ENCODE measurements at regions not wholly inside any gene's neighbourhood (a gene's known extent, or its start where the extent isn't known, plus 50 kb on each side); places are given as distances from the start of the nearest gene placed in this dataset.

DNA sequence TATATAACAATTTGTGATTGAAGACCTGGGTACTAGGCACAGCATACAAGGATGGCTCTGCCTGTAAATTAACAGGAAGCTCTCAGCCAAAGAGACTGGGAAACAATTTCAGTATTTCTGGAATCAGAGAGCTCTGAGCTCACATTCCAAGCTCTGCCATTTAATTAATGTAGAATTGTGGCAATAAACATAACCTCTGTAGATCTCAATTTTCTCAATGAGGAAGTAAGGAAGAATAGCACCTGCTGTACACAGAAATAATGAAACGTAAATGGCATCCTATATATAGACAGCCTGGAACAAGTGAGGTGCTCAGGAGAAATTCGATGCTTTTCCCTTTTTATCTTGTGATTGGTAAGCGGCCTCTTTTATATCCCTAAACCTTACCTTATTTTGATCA lies 538.5 kb upstream of the JAG1 start:
- no peak overlapping the region for H3K4me3 Mint-ChIP-seq
- no peaks in the 10 kb centered on the region for H3K36me3 Mint-ChIP-seq (ENCODE audit: low read depth)
- DNase-seq, result no peak
- intact Hi-C loops (cut with micrococcal nuclease), result no loop called here
- H3K27ac Mint-ChIP-seq, result no peak overlapping the region
- H3K27me3 Mint-ChIP-seq, result no peaks in the 10 kb centered on the region
- no peaks in the 10 kb centered on the region for H3K9me3 Mint-ChIP-seq
- no peaks in the 10 kb centered on the region for H3K4me1 Mint-ChIP-seq

DNA sequence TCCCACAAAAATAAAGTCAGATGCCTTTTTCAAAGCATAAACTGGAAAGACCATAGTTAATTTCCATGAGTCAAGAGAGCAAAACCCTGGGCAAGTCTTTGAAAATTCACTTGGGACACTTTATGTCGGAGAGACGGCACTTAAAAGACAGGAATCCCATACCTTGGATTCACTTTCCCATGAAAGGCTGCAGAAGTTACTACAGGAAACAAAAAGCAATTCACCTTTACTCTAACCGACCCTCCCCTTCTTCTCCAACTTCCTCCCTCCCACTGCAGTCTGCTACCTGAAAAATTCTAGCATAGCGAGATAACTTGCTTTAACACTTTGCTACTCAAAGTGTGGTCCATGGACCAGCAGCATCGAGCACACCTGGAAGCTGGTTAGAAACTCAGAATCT lies 539.1 kb upstream of the JAG1 start:
- Mint-ChIP-seq H3K9me3 (no peaks in the 10 kb centered on the region), H3K4me1 (no peaks in the 10 kb centered on the region)

DNA sequence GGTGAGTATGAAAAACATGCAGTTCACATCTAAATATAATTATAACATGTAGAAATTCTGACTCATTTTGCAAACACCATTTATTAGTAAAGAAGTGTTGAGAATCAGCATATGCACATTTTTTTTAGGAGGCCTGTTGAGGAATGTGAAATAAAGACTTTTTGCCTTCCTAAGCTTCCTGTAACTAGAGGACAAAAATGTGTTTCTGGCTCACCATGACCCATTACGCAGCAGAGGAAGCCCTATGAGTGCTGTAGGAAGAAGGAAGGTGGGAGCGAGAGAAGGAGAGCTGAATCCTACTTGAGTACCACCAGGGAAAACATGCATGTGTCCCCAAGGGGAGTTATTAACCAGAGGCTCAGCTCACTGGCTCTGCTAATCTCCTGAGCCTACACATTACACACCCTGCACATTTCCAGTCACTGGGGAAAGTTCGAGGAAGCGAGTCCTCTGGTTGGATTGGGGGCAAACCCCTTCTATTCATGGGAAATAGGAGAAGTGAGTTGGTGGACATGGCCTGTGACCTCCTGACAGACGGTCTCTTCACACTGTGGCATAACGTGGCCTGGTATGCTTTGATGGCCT lies 540.5 kb upstream of the JAG1 start:
- Mint-ChIP-seq H3K27ac (no peak overlapping the region), H3K4me1 (no peaks in the 10 kb centered on the region), H3K9me3 (no peaks in the 10 kb centered on the region), H3K4me3 (no peak overlapping the region), H3K36me3 (ENCODE audit: low read depth) (no peaks in the 10 kb centered on the region), H3K27me3 (no peaks in the 10 kb centered on the region)
- DNase-seq, result no peak
- intact Hi-C loops (cut with micrococcal nuclease), result no loop called here

More for the DNA sequence above, 539.1 kb upstream of the JAG1 start:
- H3K4me3 Mint-ChIP-seq, result no peak overlapping the region
- H3K27ac Mint-ChIP-seq, result no peak overlapping the region
- no peaks in the 10 kb centered on the region for H3K36me3 Mint-ChIP-seq (ENCODE audit: low read depth)
- intact Hi-C loops (cut with micrococcal nuclease), result no loop called here
- no peaks in the 10 kb centered on the region for H3K27me3 Mint-ChIP-seq
- DNase-seq, result no peak

DNA sequence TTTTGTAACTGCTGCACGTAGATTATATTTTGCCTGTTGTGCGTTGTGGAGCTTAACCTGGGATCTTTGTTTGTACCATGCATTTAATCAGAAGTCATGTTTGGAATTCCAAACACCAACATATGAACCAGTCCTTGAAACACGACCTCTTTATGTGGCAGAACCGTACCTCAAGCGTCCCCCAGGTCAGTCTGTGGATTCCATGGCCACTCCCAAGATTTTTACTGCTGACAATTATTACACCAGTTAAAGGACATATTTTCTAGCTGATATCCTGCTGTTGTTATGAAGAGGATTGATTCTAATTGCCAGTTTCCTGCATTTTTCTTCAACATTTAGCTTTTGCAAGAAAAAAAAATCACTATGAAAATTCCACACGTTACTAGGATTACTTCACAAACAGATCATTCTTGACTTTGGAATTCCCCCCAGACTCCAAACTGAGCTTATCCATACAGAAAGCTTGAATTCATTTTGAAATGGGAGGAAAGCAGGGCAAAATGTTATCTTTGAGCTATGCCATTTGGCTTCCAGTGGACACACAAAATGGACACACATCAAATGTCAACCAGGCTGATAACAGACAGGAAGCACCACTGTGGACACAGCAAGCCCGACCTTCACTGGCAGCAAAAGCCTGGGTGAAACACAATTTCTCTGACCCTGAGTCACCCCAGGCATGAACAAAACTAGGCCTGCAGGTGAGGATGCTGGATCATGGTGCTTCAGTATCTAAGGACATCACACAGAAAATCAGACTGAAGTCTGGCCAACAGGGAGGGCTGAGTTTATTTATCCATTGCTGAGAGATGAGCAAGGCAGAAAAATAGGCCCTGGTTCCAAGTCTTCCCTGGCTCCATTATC lies 542.9 kb upstream of the JAG1 start:
- Mint-ChIP-seq H3K9me3 (no peaks in the 10 kb centered on the region), H3K4me3 (no peak overlapping the region), H3K27ac (no peak overlapping the region), H3K36me3 (ENCODE audit: low read depth) (no peaks in the 10 kb centered on the region), H3K27me3 (no peaks in the 10 kb centered on the region), H3K4me1 (no peaks in the 10 kb centered on the region)
- DNase-seq, result peak; percentile 16
- intact Hi-C loops (cut with micrococcal nuclease), result no loop called here

DNA sequence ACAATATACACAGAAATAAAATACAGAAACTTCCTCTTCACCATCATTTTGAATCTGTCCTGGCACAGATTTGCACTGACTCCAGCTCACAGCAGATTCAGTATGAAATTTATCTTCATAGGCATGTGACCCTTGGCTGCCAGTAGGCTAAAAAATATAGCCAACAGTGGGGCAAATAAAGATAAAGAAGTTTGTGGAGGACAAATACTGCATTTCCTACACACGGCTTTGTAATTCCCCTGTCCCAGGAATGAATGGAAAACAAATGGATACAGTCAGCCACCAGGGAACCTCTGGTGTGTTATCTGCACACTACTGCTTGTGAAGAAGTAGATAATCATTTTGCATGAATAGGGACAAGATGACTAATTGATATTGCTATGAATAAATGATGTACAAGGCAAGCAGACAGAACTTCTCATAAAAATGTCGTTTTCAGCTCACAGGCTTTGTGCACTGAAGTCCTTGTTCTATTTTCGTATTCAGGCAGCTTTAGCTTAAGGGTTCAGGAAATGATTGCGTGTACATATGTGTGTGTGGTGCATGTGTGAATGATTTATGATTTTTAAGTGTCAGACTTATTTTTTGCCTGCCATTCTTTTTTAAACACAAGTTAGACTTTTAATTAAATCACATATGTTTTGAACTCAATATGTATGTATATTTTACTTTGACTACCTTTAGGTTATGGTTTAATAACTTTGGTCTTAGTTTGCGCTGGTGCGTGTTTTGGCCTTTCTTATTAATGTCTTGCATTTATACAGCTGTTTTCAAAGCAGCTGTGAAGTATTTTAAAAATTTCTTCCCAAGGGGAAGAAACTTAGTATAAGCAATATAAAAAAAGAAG lies 543.8 kb upstream of the JAG1 start:
- Mint-ChIP-seq H3K4me1 (no peaks in the 10 kb centered on the region), H3K27me3 (no peaks in the 10 kb centered on the region), H3K4me3 (no peak overlapping the region), H3K9me3 (no peaks in the 10 kb centered on the region), H3K36me3 (ENCODE audit: low read depth) (no peaks in the 10 kb centered on the region), H3K27ac (no peak overlapping the region)
- no peak for DNase-seq
- intact Hi-C loops (cut with micrococcal nuclease), result no loop called here

DNA sequence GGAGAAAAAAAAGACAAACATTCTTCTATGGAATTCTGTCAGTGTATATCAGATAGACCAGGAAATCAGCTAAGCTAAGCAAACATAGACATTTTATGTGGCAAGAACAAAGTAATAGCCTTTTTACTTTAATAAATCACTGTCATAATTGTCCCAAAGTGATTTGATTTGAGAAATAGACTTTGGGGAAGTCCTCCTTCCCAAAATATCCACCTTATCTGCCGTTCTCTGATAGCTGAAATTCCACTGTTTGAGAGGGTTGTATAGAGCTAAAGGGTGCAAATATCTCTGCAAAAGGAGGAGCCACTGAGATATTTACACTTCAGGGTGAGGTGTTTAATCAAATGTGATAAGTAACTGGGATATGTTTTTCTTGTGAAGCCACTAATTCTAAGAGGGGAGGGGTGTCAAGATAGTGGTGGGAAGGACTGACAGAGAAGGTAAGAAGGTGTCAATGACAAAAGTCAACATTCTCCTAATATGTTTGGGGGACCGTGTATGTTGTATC lies 544.4 kb upstream of the JAG1 start:
- intact Hi-C loops (cut with micrococcal nuclease), result no loop called here
- Mint-ChIP-seq H3K27me3 (no peaks in the 10 kb centered on the region), H3K9me3 (no peaks in the 10 kb centered on the region), H3K27ac (no peak overlapping the region), H3K36me3 (ENCODE audit: low read depth) (no peaks in the 10 kb centered on the region), H3K4me1 (no peaks in the 10 kb centered on the region), H3K4me3 (no peak overlapping the region)
- no peak for DNase-seq

DNA sequence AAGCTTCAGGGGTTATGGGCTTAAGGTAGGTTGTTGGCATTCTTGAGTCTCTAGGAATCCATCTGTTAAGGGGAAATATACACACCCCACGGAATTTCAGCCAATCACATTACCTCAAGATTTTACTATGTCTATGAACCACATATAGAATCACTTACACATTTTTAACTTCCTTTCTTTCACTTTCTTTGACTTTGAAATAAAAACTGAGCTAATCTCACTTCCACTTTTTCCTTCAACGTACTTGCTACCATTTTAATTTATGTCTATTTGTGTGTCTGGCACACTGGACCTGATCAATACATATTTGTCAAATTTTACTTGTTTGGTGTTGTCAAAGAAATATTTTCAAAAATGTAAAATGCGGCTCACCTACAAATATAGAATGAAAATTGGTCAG lies 545.4 kb upstream of the JAG1 start:
- no peak overlapping the region for H3K4me3 Mint-ChIP-seq

DNA sequence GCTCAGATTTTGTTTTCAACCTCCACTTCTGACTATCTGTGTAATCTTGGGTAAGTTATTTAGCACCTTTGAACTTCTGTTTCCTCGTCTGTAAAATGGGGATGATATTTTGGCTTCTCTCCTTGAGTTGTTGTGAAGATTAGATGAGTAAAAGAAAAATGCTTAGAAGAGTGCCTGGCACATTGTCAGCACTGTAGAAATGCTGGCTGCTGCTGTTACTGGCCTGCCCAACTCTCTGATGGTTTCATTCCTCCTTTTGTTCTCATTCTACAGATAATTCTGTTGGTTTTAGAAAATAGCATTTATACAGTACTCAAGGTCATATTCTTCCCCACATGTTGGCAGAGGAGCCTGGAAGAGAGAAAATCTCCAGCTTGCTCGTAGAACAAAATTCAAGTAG lies 547.2 kb upstream of the JAG1 start:
- H3K9me3 Mint-ChIP-seq, result no peaks in the 10 kb centered on the region
- no peaks in the 10 kb centered on the region for H3K36me3 Mint-ChIP-seq (ENCODE audit: low read depth)
- intact Hi-C loops (cut with micrococcal nuclease), result no loop called here
- H3K4me1 Mint-ChIP-seq, result no peaks in the 10 kb centered on the region
- no peak for DNase-seq
- H3K4me3 Mint-ChIP-seq, result no peak overlapping the region
- no peak overlapping the region for H3K27ac Mint-ChIP-seq
- H3K27me3 Mint-ChIP-seq, result no peaks in the 10 kb centered on the region

More for the DNA sequence above, 545.4 kb upstream of the JAG1 start:
- Mint-ChIP-seq H3K9me3 (no peaks in the 10 kb centered on the region), H3K27me3 (no peaks in the 10 kb centered on the region), H3K4me1 (no peaks in the 10 kb centered on the region), H3K36me3 (ENCODE audit: low read depth) (no peaks in the 10 kb centered on the region), H3K27ac (no peak overlapping the region)
- intact Hi-C loops (cut with micrococcal nuclease), result no loop called here
- no peak for DNase-seq

DNA sequence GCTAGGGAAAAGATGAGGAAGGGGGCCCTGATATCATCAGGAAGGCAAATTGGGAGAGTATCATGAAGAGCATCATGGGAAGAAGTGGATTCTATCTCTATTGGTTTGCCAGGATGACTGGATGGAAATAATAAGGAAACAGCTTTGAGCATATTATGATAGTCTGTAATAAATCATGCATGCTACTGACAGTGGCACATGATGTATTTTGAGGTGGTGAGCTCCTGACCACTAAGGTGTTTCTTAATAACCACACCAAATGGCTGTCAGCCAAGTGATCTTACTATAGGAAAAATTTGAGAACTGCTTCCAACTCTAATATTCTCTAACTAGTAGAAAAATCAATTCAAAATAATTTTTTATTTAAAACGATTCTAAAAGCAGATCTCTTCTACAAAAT lies 548.4 kb upstream of the JAG1 start:
- Mint-ChIP-seq H3K4me1 (no peaks in the 10 kb centered on the region), H3K9me3 (no peaks in the 10 kb centered on the region), H3K27ac (no peak overlapping the region), H3K27me3 (no peaks in the 10 kb centered on the region), H3K4me3 (no peak overlapping the region), H3K36me3 (ENCODE audit: low read depth) (no peaks in the 10 kb centered on the region)
- intact Hi-C loops (cut with micrococcal nuclease), result no loop called here
- DNase-seq, result no peak

DNA sequence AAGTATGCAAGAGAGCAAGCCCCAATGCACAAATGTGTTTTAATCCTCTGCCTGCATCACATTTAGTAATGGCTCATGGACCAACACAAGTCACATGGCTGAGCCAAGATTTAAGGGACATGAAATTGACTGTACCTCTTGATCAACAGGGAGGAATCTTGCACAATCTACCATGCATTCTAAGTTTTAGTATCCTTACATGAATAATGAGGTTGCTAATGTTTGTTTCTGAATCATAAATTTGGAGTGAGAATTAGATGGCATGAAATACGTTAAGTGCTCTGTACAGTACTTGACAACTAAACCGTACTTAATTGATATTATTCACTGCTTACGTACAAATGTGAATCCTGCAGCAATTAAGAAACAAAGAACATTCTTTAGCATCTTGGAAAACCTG lies 553.8 kb upstream of the JAG1 start:
- Mint-ChIP-seq H3K4me3 (no peak overlapping the region), H3K27me3 (no peaks in the 10 kb centered on the region), H3K9me3 (no peaks in the 10 kb centered on the region), H3K27ac (no peak overlapping the region), H3K4me1 (no peaks in the 10 kb centered on the region), H3K36me3 (ENCODE audit: low read depth) (no peaks in the 10 kb centered on the region)
- intact Hi-C loops (cut with micrococcal nuclease), result no loop called here
- DNase-seq, result no peak

DNA sequence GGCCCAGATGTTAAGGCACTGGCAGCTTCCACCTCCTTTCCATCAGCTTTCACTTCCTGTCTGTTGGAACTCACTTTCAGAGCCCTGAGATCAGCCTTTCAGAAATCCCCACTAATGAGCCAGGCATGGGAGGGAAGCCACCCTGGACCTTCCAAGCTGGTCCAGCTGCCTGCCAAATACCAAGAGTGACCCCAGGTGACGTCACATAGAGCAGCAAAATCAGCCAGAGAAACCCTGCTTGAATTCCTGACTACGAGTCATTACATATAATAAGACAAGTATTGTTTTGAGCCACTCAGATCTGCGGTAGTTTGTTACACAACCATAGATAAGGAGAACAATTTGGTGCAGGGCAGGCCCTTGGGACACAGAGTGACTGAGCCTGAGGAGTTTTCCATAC lies 556.0 kb upstream of the JAG1 start:
- H3K4me3 Mint-ChIP-seq, result no peak overlapping the region
- H3K27me3 Mint-ChIP-seq, result no peaks in the 10 kb centered on the region
- no peaks in the 10 kb centered on the region for H3K4me1 Mint-ChIP-seq
- H3K9me3 Mint-ChIP-seq, result no peaks in the 10 kb centered on the region
- intact Hi-C loops (cut with micrococcal nuclease), result no loop called here
- no peaks in the 10 kb centered on the region for H3K36me3 Mint-ChIP-seq (ENCODE audit: low read depth)
- no peak overlapping the region for H3K27ac Mint-ChIP-seq
- DNase-seq, result no peak

DNA sequence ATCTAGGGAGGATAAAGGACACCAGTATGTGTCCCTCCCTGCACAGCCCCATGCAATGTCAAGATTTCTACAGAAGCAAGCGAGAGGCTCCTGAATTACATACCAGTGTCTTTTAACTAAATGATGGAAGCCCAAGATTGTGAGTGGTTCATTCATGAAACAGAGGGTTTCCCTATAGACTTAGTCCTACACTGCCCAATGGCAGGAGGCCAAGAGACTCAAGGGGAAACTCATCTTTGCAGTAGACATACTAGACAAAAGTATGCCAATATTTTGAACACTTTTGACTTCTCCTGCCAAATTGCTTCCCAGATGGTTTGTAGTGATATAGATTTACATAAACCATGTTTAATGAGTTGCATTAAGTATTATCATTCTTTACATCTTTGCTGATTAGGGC lies 557.2 kb upstream of the JAG1 start:
- H3K4me1 Mint-ChIP-seq, result no peaks in the 10 kb centered on the region
- H3K9me3 Mint-ChIP-seq, result no peaks in the 10 kb centered on the region
- no peak overlapping the region for H3K4me3 Mint-ChIP-seq
- H3K27ac Mint-ChIP-seq, result no peak overlapping the region
- no peaks in the 10 kb centered on the region for H3K27me3 Mint-ChIP-seq
- intact Hi-C loops (cut with micrococcal nuclease), result no loop called here
- H3K36me3 Mint-ChIP-seq (ENCODE audit: low read depth), result no peaks in the 10 kb centered on the region
- no peak for DNase-seq

DNA sequence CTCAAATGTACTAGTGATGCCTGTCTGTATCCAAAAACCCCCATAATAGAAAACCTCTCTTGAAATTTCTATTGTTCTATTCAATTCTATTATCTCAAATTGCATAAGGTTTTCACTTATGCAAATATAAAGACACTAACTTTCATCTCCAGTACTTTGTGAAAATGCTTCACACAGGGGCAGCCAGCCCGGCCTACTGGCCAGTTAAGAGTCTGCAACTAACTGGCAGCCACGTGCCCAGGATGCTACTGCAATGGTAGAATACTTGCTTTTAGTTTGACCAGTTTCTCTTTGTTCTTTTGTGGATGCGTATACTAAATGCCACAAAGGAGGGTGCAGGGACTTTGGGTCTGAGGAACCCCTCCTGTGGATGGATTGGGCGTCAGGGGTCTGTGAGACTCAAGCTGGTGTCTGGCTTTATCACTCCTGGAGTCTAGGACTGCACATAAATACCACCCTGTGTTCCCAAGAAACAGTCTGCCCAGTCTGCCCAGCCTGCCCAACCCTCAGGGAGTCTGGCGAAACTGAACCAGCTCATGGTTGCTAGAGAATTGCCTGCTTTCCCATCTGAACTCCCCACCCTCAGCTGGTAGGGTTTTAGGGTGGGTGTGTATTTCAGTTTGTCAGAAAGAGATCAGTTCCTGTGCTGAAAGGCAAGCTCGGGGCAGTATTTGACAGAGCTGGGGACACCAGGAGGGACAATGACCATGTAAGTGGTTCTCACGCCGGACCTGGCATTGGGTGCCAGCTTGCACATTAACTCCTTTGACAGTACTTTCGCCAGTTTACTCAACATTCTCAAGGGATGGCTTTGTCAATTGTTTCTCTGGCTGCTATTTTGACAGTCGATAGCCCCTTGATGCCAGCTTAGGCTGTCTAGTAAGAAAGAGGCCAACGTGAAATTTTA lies 558.2 kb upstream of the JAG1 start:
- no peak overlapping the region for H3K27ac Mint-ChIP-seq
- intact Hi-C loops (cut with micrococcal nuclease), result no loop called here
- H3K27me3 Mint-ChIP-seq, result no peaks in the 10 kb centered on the region
- DNase-seq, result no peak
- H3K36me3 Mint-ChIP-seq (ENCODE audit: low read depth), result no peaks in the 10 kb centered on the region
- no peak overlapping the region for H3K4me3 Mint-ChIP-seq
- H3K9me3 Mint-ChIP-seq, result no peaks in the 10 kb centered on the region
- H3K4me1 Mint-ChIP-seq, result no peaks in the 10 kb centered on the region
